C4-2B (cell line): ENCODE measurements at regions not wholly inside any gene's neighbourhood (a gene's known extent, or its start where the extent isn't known, plus 50 kb on each side); places are given as distances from the start of the nearest gene placed in this dataset.

Experiments used
- H3K27ac ChIP-seq: fragments of 450-650 bp; 2 replicates; pipeline ENCODE4 v1.5.1; 2017
- ZFX ChIP-seq: fragments of 450-650 bp; IDR thresholded peaks from 2 replicates; pipeline ENCODE4 v1.6.1; 2017
- TF ChIP-seq, protein P1 (sequence below): fragments of 450-650 bp; conservative IDR thresholded peaks from 2 replicates; pipeline ENCODE4 v1.5.1; 2017; ENCODE audit warnings: mild to moderate bottlenecking

DNA sequence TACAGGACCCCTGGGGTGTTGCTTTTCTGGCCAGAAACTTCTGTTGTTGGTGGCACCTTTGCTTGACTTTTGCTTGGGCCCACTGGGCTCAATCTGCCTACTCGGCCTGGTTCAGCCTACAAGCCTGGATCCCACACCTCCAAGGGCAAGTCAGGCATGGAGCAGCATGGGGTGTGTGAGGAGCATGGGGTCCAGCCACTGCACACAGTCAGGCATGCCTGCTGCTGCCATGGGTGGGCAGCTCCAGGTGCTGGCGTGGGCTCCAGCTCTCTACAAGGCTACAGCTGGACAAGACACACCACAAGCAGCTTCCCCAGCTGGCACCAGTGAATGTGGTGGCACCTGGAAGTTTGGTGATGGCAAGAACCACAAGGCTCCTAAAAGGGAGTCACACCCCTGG, 1683.1 kb upstream of the ADGRL3 start:
- TF ChIP-seq, protein P1, sequence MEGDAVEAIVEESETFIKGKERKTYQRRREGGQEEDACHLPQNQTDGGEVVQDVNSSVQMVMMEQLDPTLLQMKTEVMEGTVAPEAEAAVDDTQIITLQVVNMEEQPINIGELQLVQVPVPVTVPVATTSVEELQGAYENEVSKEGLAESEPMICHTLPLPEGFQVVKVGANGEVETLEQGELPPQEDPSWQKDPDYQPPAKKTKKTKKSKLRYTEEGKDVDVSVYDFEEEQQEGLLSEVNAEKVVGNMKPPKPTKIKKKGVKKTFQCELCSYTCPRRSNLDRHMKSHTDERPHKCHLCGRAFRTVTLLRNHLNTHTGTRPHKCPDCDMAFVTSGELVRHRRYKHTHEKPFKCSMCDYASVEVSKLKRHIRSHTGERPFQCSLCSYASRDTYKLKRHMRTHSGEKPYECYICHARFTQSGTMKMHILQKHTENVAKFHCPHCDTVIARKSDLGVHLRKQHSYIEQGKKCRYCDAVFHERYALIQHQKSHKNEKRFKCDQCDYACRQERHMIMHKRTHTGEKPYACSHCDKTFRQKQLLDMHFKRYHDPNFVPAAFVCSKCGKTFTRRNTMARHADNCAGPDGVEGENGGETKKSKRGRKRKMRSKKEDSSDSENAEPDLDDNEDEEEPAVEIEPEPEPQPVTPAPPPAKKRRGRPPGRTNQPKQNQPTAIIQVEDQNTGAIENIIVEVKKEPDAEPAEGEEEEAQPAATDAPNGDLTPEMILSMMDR: no peak
- TF ChIP-seq ZFX: no peak
- H3K27ac ChIP-seq: no peak overlapping the region

DNA sequence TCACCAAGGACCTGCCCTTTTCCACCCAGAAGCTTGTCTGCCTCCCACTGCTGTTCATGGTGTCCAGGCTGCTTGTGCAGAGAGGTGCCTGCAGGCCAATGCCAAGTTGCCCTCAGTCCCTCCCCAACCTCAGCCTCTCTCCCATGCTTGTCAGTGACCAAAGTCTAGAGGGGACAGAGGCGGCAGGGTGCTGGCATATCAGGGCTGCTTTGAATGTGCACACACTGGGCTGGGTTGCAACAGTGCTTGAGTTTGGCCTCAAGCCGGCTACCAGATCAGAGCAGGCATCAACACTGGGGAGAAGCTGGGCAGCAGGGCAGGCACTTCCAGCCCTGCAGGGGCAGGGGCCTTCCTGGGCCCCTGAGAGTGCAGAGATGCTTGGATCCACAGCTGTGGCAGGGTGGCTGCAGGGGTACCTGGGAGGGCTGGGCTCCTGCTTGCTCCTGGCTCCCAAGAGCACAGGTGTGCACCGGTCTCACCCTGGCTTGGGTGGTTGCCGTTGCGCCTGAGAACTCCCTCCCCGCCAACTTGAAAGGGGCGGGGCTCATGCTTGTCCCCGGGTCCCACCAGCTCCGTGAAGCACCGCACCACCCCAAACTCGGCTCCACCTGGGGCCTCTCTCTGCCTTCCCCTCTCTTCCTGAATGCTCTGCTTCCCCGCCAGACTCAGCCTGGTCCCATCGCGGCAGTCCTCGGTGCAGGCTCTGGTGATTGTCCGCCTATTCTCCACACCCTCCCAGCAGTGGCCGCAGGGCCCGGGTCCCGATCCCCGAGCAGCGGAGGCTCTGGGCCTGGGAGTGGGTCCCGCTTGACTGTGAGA, 1681.9 kb upstream of the ADGRL3 start:
- no peak overlapping the region for H3K27ac ChIP-seq
- TF ChIP-seq ZFX: no peak
- TF ChIP-seq, protein P1: no peak

DNA sequence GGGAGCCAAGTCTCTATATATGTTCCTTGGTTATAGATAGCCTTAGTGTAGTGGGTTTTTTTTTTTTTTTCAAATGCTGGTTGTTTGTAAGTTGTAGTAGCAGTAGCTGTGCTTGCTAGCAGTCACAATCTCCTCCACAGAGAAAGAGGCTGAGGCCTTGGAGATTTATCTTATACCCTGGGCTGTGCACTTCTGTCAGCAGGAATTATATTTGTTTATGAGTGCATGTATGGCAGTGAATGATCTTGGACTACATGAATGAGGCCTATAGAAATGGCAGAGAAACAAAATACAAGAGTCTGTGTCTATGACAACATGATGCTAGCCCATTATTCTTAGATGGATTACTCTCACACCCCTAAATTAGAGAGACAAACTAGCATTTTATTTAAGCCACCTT, 1674.2 kb upstream of the ADGRL3 start:
- no peak for TF ChIP-seq ZFX
- TF ChIP-seq, protein P1: no peak
- no peak overlapping the region for H3K27ac ChIP-seq

DNA sequence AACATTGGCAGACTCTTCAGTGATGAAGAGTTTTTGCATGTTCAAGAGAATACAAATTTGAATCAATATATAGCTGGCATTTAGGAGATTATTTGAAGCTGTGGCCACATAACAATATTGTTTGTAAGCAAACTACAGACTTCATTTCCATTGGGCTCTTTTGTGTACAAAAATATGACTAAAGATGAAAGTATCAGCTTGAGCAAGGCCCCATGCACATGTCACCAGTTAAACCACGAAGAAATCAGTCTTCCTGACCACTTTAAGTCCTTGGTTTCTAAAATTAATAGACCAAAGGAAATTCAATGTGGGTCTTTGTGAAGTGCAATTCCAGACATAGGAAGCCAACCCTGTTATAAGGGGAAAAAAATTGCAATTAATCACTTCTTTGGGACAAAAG, 1664.6 kb upstream of the ADGRL3 start:
- TF ChIP-seq, protein P1: no peak
- H3K27ac ChIP-seq: no peak overlapping the region

DNA sequence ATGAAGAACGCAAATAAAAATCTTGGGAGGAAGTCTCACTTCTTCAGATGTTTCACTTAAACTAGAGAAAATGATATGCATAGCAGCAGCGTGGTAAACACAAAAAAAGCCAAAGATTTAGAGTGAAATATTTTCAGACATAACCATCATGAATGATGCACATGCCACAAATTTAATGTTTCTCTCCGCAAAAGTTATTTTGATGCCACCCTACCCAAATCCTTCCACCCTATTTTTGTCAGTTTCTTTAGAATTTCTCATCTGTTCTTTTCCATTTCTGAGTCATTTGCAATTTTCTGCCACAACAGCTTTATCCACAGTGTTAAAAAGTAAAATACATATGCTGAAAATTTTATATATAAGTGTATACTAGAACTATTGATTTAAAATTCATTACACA, 1663.7 kb upstream of the ADGRL3 start:
- H3K27ac ChIP-seq: no peak overlapping the region
- TF ChIP-seq, protein P1: no peak
- TF ChIP-seq ZFX: no peak

DNA sequence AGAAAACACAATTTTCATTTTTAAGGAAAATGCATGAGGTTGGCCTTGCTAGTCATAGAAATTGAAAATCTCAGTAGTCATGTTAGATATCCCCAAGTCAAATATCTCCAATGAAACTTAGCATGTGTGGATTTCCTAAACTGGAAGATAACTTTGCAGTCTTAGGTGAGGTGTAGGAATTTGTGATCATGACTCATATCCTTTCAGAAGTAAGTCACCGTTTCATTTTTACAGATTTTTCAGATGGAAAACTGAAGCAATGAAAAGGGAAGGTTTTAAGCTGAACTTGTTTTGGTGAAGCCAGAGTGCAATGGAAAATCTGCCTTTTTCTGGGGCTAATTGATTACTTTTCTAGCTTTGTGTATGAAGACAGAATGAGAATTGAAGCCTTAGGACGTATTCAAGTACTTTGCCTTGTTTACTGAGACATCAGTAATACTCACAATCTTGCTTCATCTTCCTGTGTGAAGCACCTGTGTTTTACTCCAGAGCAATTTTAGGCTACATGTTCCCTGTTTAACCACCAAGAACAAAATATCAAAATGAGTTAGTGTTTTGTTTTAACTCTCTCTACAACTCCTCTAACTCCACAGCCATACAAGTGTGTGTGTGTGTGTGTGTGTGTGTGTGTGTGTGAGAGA, 1662.8 kb upstream of the ADGRL3 start:
- H3K27ac ChIP-seq: no peak overlapping the region
- TF ChIP-seq, protein P1: no peak
- no peak for TF ChIP-seq ZFX

DNA sequence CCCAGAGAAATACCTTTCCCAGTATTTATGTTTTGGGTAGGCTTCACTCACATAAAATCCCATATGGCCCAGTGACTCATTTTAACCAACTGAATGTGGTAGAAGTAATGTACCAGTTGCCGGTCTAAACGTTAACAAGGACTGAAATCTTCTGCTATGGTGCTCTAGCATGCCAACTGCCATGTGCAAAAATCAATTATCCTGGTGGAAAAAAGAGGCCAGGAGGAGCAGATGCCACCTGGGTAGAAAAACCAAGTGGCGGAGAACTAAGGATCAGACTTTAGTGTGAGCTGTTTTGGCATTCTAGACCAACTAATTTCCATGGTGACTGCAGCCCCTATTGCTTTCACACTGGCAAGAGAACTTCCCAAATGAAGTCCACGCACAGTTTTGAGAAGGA, 1660.7 kb upstream of the ADGRL3 start:
- no peak overlapping the region for H3K27ac ChIP-seq
- TF ChIP-seq, protein P1: no peak
- TF ChIP-seq ZFX: no peak
